Neutrophil (primary cell): ENCODE measurements at regions not wholly inside any gene's neighbourhood (a gene's known extent, or its start where the extent isn't known, plus 50 kb on each side); places are given as distances from the start of the nearest gene placed in this dataset.

Experiments used
- H3K27ac ChIP-seq: fragments of 200-600 bp; sonication (generic); 2 replicates; pipeline ENCODE4 v1.5.1; 2016; ENCODE audit warnings: mild to moderate bottlenecking, moderate library complexity
- H3K27me3 ChIP-seq: fragments of 200-600 bp; sonication (generic); 2 replicates; pipeline ENCODE4 v1.6.0; 2016; ENCODE audit warnings: mild to moderate bottlenecking
- H3K36me3 ChIP-seq: fragments of 200-600 bp; sonication (generic); 2 replicates; pipeline ENCODE4 v1.5.1; 2017
- H3K4me1 ChIP-seq, 2 experiments: fragments of 200-600 bp in 1 of 2; sonication (generic) in 1 of 2; 1 replicate in 1 of 2; 2 replicates in 1 of 2; pipeline versions ENCODE4 v1.5.1 to v1.6.1; 2013 to 2016; ENCODE audit warnings: low read depth in 1 of 2, low read length in 1 of 2, mild to moderate bottlenecking in 1 of 2, moderate library complexity in 1 of 2; ENCODE audit not compliant: control insufficient read depth in 1 of 2, insufficient read depth in 1 of 2
- H3K4me3 ChIP-seq, 2 experiments: fragments of 200-600 bp in 1 of 2; sonication (generic) in 1 of 2; 1 replicate in 1 of 2; 2 replicates in 1 of 2; pipeline ENCODE4 v1.5.1; 2013 to 2016; ENCODE audit warnings: low read depth in 1 of 2, low read length in 1 of 2, mild to moderate bottlenecking in 1 of 2, moderate library complexity in 1 of 2
- H3K9me3 ChIP-seq: fragments of 200-600 bp; sonication (generic); 2 replicates; pipeline ENCODE4 v1.5.1; 2016
- TF ChIP-seq, protein P1 (sequence below): fragments of 200-600 bp; sonication (generic); IDR thresholded peaks from 2 replicates; pipeline ENCODE4 v1.5.1; 2016; ENCODE audit warnings: antibody characterized with exemption

DNA sequence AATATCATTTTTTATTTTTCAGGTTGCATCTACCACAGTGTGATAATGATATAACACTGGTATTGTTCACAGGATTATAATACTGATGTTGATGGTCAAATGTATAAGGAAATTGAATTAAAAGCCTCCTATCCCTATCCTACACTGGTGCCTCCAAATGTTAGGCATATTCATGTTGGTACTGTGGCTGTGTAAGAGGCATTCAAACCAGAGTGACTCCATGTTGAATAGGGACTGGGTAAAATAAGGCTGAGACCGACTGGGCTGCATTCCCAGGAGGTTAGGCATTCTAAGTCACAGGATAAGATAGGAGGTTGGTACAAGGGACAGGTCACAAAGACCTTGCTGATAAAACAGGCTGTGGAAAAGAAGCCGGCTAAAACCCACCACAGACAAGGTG, 68.9 kb upstream of the RNU6-1 start:
- no peaks in the 10 kb centered on the region for H3K27me3 ChIP-seq
- H3K4me3 ChIP-seq, result no peak overlapping the region
- H3K4me1 ChIP-seq, result no peaks in the 10 kb centered on the region
- TF ChIP-seq, protein P1, sequence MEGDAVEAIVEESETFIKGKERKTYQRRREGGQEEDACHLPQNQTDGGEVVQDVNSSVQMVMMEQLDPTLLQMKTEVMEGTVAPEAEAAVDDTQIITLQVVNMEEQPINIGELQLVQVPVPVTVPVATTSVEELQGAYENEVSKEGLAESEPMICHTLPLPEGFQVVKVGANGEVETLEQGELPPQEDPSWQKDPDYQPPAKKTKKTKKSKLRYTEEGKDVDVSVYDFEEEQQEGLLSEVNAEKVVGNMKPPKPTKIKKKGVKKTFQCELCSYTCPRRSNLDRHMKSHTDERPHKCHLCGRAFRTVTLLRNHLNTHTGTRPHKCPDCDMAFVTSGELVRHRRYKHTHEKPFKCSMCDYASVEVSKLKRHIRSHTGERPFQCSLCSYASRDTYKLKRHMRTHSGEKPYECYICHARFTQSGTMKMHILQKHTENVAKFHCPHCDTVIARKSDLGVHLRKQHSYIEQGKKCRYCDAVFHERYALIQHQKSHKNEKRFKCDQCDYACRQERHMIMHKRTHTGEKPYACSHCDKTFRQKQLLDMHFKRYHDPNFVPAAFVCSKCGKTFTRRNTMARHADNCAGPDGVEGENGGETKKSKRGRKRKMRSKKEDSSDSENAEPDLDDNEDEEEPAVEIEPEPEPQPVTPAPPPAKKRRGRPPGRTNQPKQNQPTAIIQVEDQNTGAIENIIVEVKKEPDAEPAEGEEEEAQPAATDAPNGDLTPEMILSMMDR, result no peak
- peaks cover 5% of the 10 kb centered on the region for H3K9me3 ChIP-seq
- H3K27ac ChIP-seq, result no peak overlapping the region
- no peaks in the 10 kb centered on the region for H3K36me3 ChIP-seq

- no peak overlapping the region for H3K27ac ChIP-seq
- no peak overlapping the region for H3K4me3 ChIP-seq
These were observed 71.9 kb upstream of the RNU6-1 start for GRCh38 chr15:67911727-67912126.

DNA sequence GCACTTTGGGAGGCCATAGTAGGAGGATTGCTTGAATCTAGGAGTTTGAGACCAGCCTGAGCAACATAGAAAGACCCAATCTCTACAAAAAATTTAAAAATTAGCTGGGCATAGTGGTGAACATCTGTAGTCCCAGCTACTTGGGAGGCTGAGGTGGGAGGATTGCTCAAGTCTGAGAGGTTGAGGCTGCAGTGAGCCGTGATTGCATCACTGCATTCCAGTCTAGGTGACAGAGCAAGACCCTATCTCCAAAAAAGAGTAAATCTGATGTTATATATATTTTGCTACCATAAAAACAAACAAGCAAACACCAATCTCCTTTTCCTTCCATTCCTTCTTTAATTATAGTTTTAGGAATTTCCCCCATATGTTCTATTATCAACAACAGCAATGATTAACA, 74.2 kb upstream of the RNU6-1 start:
- Histone ChIP-seq H3K36me3 (no peaks in the 10 kb centered on the region), H3K27ac (no peak overlapping the region), H3K4me3 (no peak overlapping the region), H3K4me1 (no peaks in the 10 kb centered on the region), H3K27me3 (no peaks in the 10 kb centered on the region), H3K9me3 (peaks cover 10% of the 10 kb centered on the region)
- TF ChIP-seq, protein P1, result no peak

More at GRCh38 chr15:67911727-67912126, 71.9 kb upstream of the RNU6-1 start:
- Histone ChIP-seq H3K9me3 (peaks cover 5% of the 10 kb centered on the region), H3K36me3 (no peaks in the 10 kb centered on the region), H3K27me3 (no peaks in the 10 kb centered on the region), H3K4me1 (no peaks in the 10 kb centered on the region)
- TF ChIP-seq, protein P1, result no peak

GRCh38 chr15:67914537-67915460, 75.0 kb upstream of the RNU6-1 start:
- H3K27me3 ChIP-seq, result no peaks in the 10 kb centered on the region
- no peak overlapping the region for H3K4me3 ChIP-seq
- TF ChIP-seq, protein P1, result no peak
- no peaks in the 10 kb centered on the region for H3K4me1 ChIP-seq
- peaks cover 8% of the 10 kb centered on the region for H3K9me3 ChIP-seq
- H3K36me3 ChIP-seq, result no peaks in the 10 kb centered on the region
- no peak overlapping the region for H3K27ac ChIP-seq

- Histone ChIP-seq H3K27me3 (no peaks in the 10 kb centered on the region), H3K4me1 (no peaks in the 10 kb centered on the region), H3K9me3 (peaks cover 5% of the 10 kb centered on the region), H3K36me3 (no peaks in the 10 kb centered on the region), H3K27ac (no peak overlapping the region), H3K4me3 (no peak overlapping the region)
- TF ChIP-seq, protein P1, result no peak
These were observed 75.9 kb upstream of the RNU6-1 start for GRCh38 chr15:67915461-67916374.
